CD14-positive monocyte (primary cell): ENCODE measurements at regions not wholly inside any gene's neighbourhood (a gene's known extent, or its start where the extent isn't known, plus 50 kb on each side); places are given as distances from the start of the nearest gene placed in this dataset.

Source experiments
- DNase-seq, 3 donors: peaks; one replicate each; pipeline ENCODE4 v3.0.0-alpha.2; 2011 to 2022
- H2AFZ ChIP-seq: 2 replicates; pipeline ENCODE4 v1.6.0; 2012; ENCODE audit warnings: mild to moderate bottlenecking, low read depth, low read length, inconsistent platforms; ENCODE audit not compliant: insufficient read depth, poor library complexity, severe bottlenecking
- H3K27ac ChIP-seq, 2 donors: 1 replicate in 1 of 2; 2 replicates in 1 of 2; pipeline ENCODE4 v1.5.1; 2012 to 2013; ENCODE audit warnings: low read length in 2 of 2, control low read depth in 1 of 2, inconsistent platforms in 1 of 2, low read depth in 1 of 2, mild to moderate bottlenecking in 1 of 2
- H3K27me3 ChIP-seq, 2 donors: one replicate each; pipeline versions ENCODE4 v1.6.0 to v1.6.1; 2011 to 2013; ENCODE audit warnings: low read length in 2 of 2; ENCODE audit not compliant: control insufficient read depth in 2 of 2, insufficient read depth in 2 of 2
- H3K36me3 ChIP-seq, 2 donors: replicated peaks in 1 of 2; 1 replicate in 1 of 2; 2 replicates in 1 of 2; pipeline versions ENCODE4 v1.5.1 to v1.6.1; 2012 to 2013; ENCODE audit warnings: low read length in 2 of 2, control low read depth in 1 of 2, inconsistent platforms in 1 of 2, mild to moderate bottlenecking in 1 of 2; ENCODE audit not compliant: insufficient read depth in 2 of 2, control insufficient read depth in 1 of 2
- H3K4me1 ChIP-seq, 2 donors: 1 replicate in 1 of 2; 2 replicates in 1 of 2; pipeline versions ENCODE4 v1.5.1 to v1.6.1; 2012 to 2013; ENCODE audit warnings: low read length in 2 of 2, control low read depth in 1 of 2, inconsistent platforms in 1 of 2, mild to moderate bottlenecking in 1 of 2, moderate library complexity in 1 of 2; ENCODE audit not compliant: insufficient read depth in 2 of 2, control insufficient read depth in 1 of 2
- H3K4me2 ChIP-seq: replicated peaks from 2 replicates; pipeline ENCODE3; 2012; ENCODE audit warnings: low read length, moderate library complexity, mild to moderate bottlenecking; ENCODE audit not compliant: poor library complexity, severe bottlenecking; ENCODE audit errors: extremely low read depth
- H3K4me3 ChIP-seq, 3 experiments: fragments of 200-600 bp in 1 of 3; sonication (generic) in 1 of 3; replicated peaks in 1 of 3; 1 replicate in 2 of 3; 2 replicates in 1 of 3; pipeline ENCODE4 v1.5.1; 2011 to 2013; ENCODE audit warnings: low read length in 3 of 3, mild to moderate bottlenecking in 3 of 3, control low read depth in 2 of 3, low read depth in 2 of 3, inconsistent platforms in 1 of 3, moderate library complexity in 1 of 3
- H3K79me2 ChIP-seq: 2 replicates; pipeline ENCODE4 v1.6.0; 2012; ENCODE audit warnings: mild to moderate bottlenecking, control low read depth, inconsistent platforms, low read length, moderate library complexity; ENCODE audit not compliant: insufficient read depth
- H3K9ac ChIP-seq: 2 replicates; pipeline ENCODE4 v1.6.0; 2017; ENCODE audit warnings: low read length, mild to moderate bottlenecking; ENCODE audit not compliant: insufficient read depth, poor library complexity, severe bottlenecking
- H3K9me3 ChIP-seq, 2 donors: replicated peaks in 1 of 2; 1 replicate in 1 of 2; 2 replicates in 1 of 2; pipeline versions ENCODE4 v1.5.1 to v1.6.1; 2012 to 2013; ENCODE audit warnings: low read length in 2 of 2, control low read depth in 1 of 2; ENCODE audit not compliant: control insufficient read depth in 1 of 2, insufficient read depth in 1 of 2
- H4K20me1 ChIP-seq: 2 replicates; pipeline ENCODE4 v1.6.0; 2012; ENCODE audit warnings: mild to moderate bottlenecking, low read length, control low read depth, moderate library complexity; ENCODE audit not compliant: insufficient read depth
- H3K27ac Mint-ChIP-seq, 7 donors: one replicate each; pipeline ENCODE4 v1.8.0; 2020; ENCODE audit warnings: mild to moderate bottlenecking in 7 of 7, mixed read lengths in 7 of 7, moderate library complexity in 6 of 7, inconsistent platforms in 2 of 7
- H3K27me3 Mint-ChIP-seq, 3 donors: one replicate each; pipeline ENCODE4 v1.8.0; 2021 to 2022; ENCODE audit warnings: low read depth in 3 of 3, mild to moderate bottlenecking in 3 of 3, mixed read lengths in 3 of 3, moderate library complexity in 3 of 3, inconsistent platforms in 1 of 3
- H3K36me3 Mint-ChIP-seq, 2 donors: one replicate each; pipeline ENCODE4 v1.8.0; 2020; ENCODE audit warnings: mixed read lengths in 2 of 2, inconsistent platforms in 1 of 2, mild to moderate bottlenecking in 1 of 2
- H3K4me1 Mint-ChIP-seq: one replicate; pipeline ENCODE4 v1.8.0; 2020; ENCODE audit warnings: mild to moderate bottlenecking, mixed read lengths
- H3K4me3 Mint-ChIP-seq, 2 donors: one replicate each; pipeline ENCODE4 v1.8.0; 2020; ENCODE audit warnings: mild to moderate bottlenecking in 2 of 2, mixed read lengths in 2 of 2, moderate library complexity in 1 of 2
- H3K9me3 Mint-ChIP-seq, 7 donors: one replicate each; pipeline ENCODE4 v1.8.0; 2020 to 2022; ENCODE audit warnings: mixed read lengths in 7 of 7, mild to moderate bottlenecking in 6 of 7, moderate library complexity in 6 of 7, inconsistent platforms in 2 of 7
- CTCF ChIP-seq: fragments of 200-600 bp; IDR thresholded peaks from one replicate; pipeline ENCODE4 v1.8.0; 2022; ENCODE audit warnings: antibody characterized with exemption, mild to moderate bottlenecking
- WGBS: methylation state at CpG from one replicate; pipeline ENCODE4 v1.1.5; 2013; ENCODE audit warnings: missing lambda C conversion rate; ENCODE audit not compliant: insufficient coverage; 5-methylcytosine and 5-hydroxymethylcytosine counted together
- intact Hi-C, 2 donors: fragments of 100-400 bp; cut with micrococcal nuclease; formaldehyde crosslinking; loops; one replicate each; pipeline versions ENCODE4 v1.15.0 to v1.15.1; 2023

- no peak overlapping the region for H3K4me3 ChIP-seq
- Mint-ChIP-seq H3K27ac (no peak overlapping the region), H3K4me1 (no peaks in the 10 kb centered on the region), H3K9me3 (peaks cover 0 to 4% (median 0%) of the 10 kb centered on the region in 7 donors), H3K4me3 (no peak overlapping the region), H3K36me3 (no peaks in the 10 kb centered on the region), H3K27me3 (no peaks in the 10 kb centered on the region)
- H3K9ac ChIP-seq: no peak overlapping the region
- no peaks in the 10 kb centered on the region for H3K36me3 ChIP-seq
- no peak overlapping the region for H2AFZ ChIP-seq
- WGBS: no CpG with 5 or more reads among the region's 3 CpGs
- no peak for TF ChIP-seq CTCF
- no peaks in the 10 kb centered on the region for H3K9me3 ChIP-seq
- H3K27me3 ChIP-seq: no peaks in the 10 kb centered on the region
- H3K27ac ChIP-seq: no peak overlapping the region
- intact Hi-C loops: no loop called here
- no peak overlapping the region for H3K4me2 ChIP-seq
- H3K4me1 ChIP-seq: no peaks in the 10 kb centered on the region
- no peak for DNase-seq
- no peaks in the 10 kb centered on the region for H4K20me1 ChIP-seq
- H3K79me2 ChIP-seq: no peaks in the 10 kb centered on the region
These were observed 1052.8 kb downstream of the TTLL7 start for GRCh38 chr1:82946096-82946605.

GRCh38 chr1:82944822-82945221 lies 1054.1 kb downstream of the TTLL7 start:
- no peaks in the 10 kb centered on the region for H3K36me3 Mint-ChIP-seq
- Histone ChIP-seq H3K36me3 (no peaks in the 10 kb centered on the region), H3K4me2 (no peak overlapping the region), H3K79me2 (no peaks in the 10 kb centered on the region), H3K9me3 (no peaks in the 10 kb centered on the region), H4K20me1 (no peaks in the 10 kb centered on the region), H3K4me1 (no peaks in the 10 kb centered on the region), H2AFZ (no peak overlapping the region), H3K27ac (no peak overlapping the region), H3K4me3 (no peak overlapping the region), H3K9ac (no peak overlapping the region), H3K27me3 (no peaks in the 10 kb centered on the region)
- no peak for TF ChIP-seq CTCF
- H3K27me3 Mint-ChIP-seq: no peaks in the 10 kb centered on the region
- intact Hi-C loops: no loop called here
- no peaks in the 10 kb centered on the region for H3K4me1 Mint-ChIP-seq
- no peak overlapping the region for H3K4me3 Mint-ChIP-seq
- H3K9me3 Mint-ChIP-seq: peaks cover 0 to 4% (median 2%) of the 10 kb centered on the region in 7 donors
- no peak for DNase-seq
- no peak overlapping the region for H3K27ac Mint-ChIP-seq
- 67% methylated on average over 1 of the region's 1 CpG for WGBS
